Trophoblast cell (in vitro differentiated cells and primary cell): ENCODE measurements at regions not wholly inside any gene's neighbourhood (a gene's known extent, or its start where the extent isn't known, plus 50 kb on each side); places are given as distances from the start of the nearest gene placed in this dataset.

Source experiments
- DNase-seq, 2 donors: peaks; one replicate each; pipeline ENCODE4 v3.0.0-alpha.2; 2016
- H2AFZ ChIP-seq: 2 replicates; pipeline ENCODE4 v1.6.1; 2013; ENCODE audit warnings: low read length, moderate library complexity, mild to moderate bottlenecking; ENCODE audit not compliant: insufficient read depth, poor library complexity
- H2AK5ac ChIP-seq: 2 replicates; pipeline ENCODE4 v1.6.1; 2013; ENCODE audit warnings: mild to moderate bottlenecking, low read length
- H2BK120ac ChIP-seq: 2 replicates; pipeline ENCODE4 v1.6.1; 2013; ENCODE audit warnings: low read length, mild to moderate bottlenecking, moderate library complexity; ENCODE audit not compliant: insufficient read depth, poor library complexity
- H2BK12ac ChIP-seq: 2 replicates; pipeline ENCODE4 v1.6.1; 2013; ENCODE audit warnings: mild to moderate bottlenecking, low read length, moderate library complexity
- H2BK5ac ChIP-seq: 2 replicates; pipeline ENCODE4 v1.6.1; 2013; ENCODE audit warnings: low read length, low read depth, moderate library complexity, mild to moderate bottlenecking; ENCODE audit not compliant: poor library complexity
- H3K14ac ChIP-seq: 2 replicates; pipeline ENCODE4 v1.6.1; 2013; ENCODE audit warnings: mild to moderate bottlenecking, low read length
- H3K18ac ChIP-seq: 2 replicates; pipeline ENCODE4 v1.6.1; 2013; ENCODE audit warnings: mild to moderate bottlenecking, low read length
- H3K23ac ChIP-seq: 2 replicates; pipeline ENCODE4 v1.6.1; 2013; ENCODE audit warnings: low read length
- H3K27ac ChIP-seq: 2 replicates; pipeline ENCODE4 v1.5.1; 2013; ENCODE audit warnings: low read depth, mild to moderate bottlenecking, inconsistent platforms, low read length, moderate library complexity
- H3K27me3 ChIP-seq: 2 replicates; pipeline ENCODE4 v1.6.1; 2013; ENCODE audit warnings: inconsistent platforms, mild to moderate bottlenecking, low read length, moderate library complexity; ENCODE audit not compliant: insufficient read depth
- H3K36me3 ChIP-seq, 2 experiments: 1 replicate in 1 of 2; 2 replicates in 1 of 2; pipeline ENCODE4 v1.6.1; 2013; ENCODE audit warnings: low read length in 2 of 2, mild to moderate bottlenecking in 2 of 2, moderate library complexity in 1 of 2; ENCODE audit not compliant: insufficient read depth in 2 of 2, control insufficient read depth in 1 of 2
- H3K4ac ChIP-seq: 2 replicates; pipeline ENCODE4 v1.6.1; 2013; ENCODE audit warnings: low read depth, mild to moderate bottlenecking, low read length, moderate library complexity
- H3K4me1 ChIP-seq, 2 experiments: 1 replicate in 1 of 2; 2 replicates in 1 of 2; pipeline ENCODE4 v1.6.1; 2013; ENCODE audit warnings: low read length in 2 of 2, mild to moderate bottlenecking in 2 of 2, moderate library complexity in 1 of 2; ENCODE audit not compliant: insufficient read depth in 2 of 2, control insufficient read depth in 1 of 2
- H3K4me2 ChIP-seq: 2 replicates; pipeline ENCODE4 v1.6.1; 2013; ENCODE audit warnings: inconsistent platforms, mild to moderate bottlenecking, low read length, moderate library complexity
- H3K4me3 ChIP-seq: 2 replicates; pipeline ENCODE4 v1.5.1; 2013; ENCODE audit warnings: mild to moderate bottlenecking, low read depth, low read length, inconsistent platforms
- H3K79me1 ChIP-seq: one replicate; pipeline ENCODE4 v1.6.1; 2013; ENCODE audit warnings: low read length
- H3K79me2 ChIP-seq: 2 replicates; pipeline ENCODE4 v1.6.1; 2013; ENCODE audit warnings: low read length, mild to moderate bottlenecking; ENCODE audit not compliant: control insufficient read depth, insufficient read depth, poor library complexity
- H3K9ac ChIP-seq: 2 replicates; pipeline ENCODE4 v1.6.1; 2013; ENCODE audit warnings: mild to moderate bottlenecking, low read length
- H3K9me3 ChIP-seq: 2 replicates; pipeline ENCODE4 v1.6.1; 2013; ENCODE audit warnings: low read depth, mild to moderate bottlenecking, control low read depth, inconsistent platforms, low read length; ENCODE audit not compliant: insufficient read depth
- H4K12ac ChIP-seq: 2 replicates; pipeline ENCODE4 v1.6.1; 2013; ENCODE audit warnings: low read depth, mild to moderate bottlenecking, low read length, moderate library complexity
- H4K8ac ChIP-seq: 2 replicates; pipeline ENCODE4 v1.6.1; 2013; ENCODE audit warnings: low read depth, mild to moderate bottlenecking, low read length, moderate library complexity
- H4K91ac ChIP-seq: one replicate; pipeline ENCODE4 v1.6.1; 2013; ENCODE audit warnings: low read depth, mild to moderate bottlenecking, low read length, moderate library complexity
- WGBS: extraction: QIAGEN DNeasy Blood & Tissue Kit; methylation state at CpG from one replicate; pipeline ENCODE4 v1.1.7; 2013; ENCODE audit warnings: missing lambda C conversion rate; ENCODE audit not compliant: insufficient read length, insufficient coverage; ENCODE audit errors: extremely low coverage; 5-methylcytosine and 5-hydroxymethylcytosine counted together

DNA sequence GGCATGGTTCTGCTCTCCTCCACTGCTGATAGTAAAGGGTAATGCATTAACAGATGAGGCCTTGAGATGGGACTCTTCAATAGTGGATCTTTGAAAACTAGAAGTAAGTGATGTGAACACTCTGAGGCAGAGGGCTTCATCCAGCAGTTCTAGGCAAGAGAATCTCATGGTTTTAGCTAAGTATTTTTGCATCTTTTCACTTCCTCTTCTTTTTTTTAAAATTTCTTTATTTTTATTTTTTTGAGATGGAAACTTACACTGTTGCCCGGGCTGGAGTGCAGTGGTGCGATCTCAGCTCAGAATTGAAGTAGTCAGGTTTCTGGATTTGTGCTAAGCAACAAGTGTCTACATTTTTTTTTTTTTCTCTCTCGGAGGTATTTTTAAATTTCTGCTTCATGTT, 101.9 kb downstream of the MTRR start:
- Histone ChIP-seq H4K8ac (no peak overlapping the region), H2BK120ac (no peak overlapping the region), H2BK12ac (no peak overlapping the region), H3K14ac (no peak overlapping the region), H2AFZ (no peak overlapping the region), H3K79me1 (no peaks in the 10 kb centered on the region), H3K36me3 (no peaks in the 10 kb centered on the region), H3K27ac (no peak overlapping the region), H3K18ac (no peak overlapping the region), H2BK5ac (no peak overlapping the region), H3K4me1 (no peaks in the 10 kb centered on the region), H3K9me3 (no peaks in the 10 kb centered on the region), H3K4me2 (no peak overlapping the region), H3K27me3 (no peaks in the 10 kb centered on the region), H4K91ac (no peak overlapping the region), H3K4me3 (no peak overlapping the region), H3K79me2 (no peaks in the 10 kb centered on the region), H4K12ac (no peak overlapping the region), H2AK5ac (no peak overlapping the region), H3K9ac (no peak overlapping the region), H3K23ac (no peak overlapping the region), H3K4ac (no peak overlapping the region)
- WGBS = no CpG with 5 or more reads among the region's 3 CpGs
- no peak for DNase-seq

DNA sequence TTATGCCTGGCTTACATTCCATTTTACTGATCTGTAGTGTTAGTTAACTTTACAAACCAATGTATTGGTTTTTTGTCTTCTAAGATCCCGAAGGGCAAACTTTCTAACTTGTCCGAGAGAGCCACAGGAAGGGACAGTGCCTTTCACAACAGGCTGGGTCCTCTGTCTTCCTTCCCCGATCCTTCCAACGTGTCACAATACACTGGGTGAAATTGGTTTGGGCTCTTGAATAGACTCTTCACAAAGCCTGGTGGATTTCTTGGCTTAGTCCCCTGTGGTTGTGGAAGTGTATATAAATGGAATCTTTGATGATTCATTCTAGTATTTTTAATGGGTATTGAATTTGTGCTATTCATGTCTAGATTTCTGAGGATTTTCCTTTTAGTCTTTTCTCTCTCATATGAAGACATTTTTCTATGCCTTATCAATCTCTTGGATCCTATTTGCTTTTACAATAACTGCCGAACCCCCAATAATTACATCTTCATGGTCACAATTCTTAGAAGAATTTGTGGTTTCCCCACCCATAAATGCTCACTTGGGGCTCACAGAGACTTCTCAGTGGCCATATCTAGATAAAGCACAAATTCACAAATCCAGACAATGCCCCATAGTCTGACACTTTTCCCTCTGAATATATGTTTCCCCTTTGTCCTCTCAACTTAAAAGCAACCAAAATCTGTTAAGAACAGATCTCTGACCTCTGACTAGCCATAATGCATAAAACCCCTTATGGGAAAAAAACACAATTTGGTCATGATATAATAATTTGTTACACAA, 107.7 kb downstream of the MTRR start:
- no peak for DNase-seq
- no peaks in the 10 kb centered on the region for H3K36me3 ChIP-seq
- no peak overlapping the region for H3K27ac ChIP-seq
- no peak overlapping the region for H3K4me2 ChIP-seq
- no peak overlapping the region for H3K23ac ChIP-seq
- H3K9ac ChIP-seq = no peak overlapping the region
- H2BK12ac ChIP-seq = no peak overlapping the region
- H4K91ac ChIP-seq = no peak overlapping the region
- no peaks in the 10 kb centered on the region for H3K79me1 ChIP-seq
- no peaks in the 10 kb centered on the region for H3K27me3 ChIP-seq
- H3K79me2 ChIP-seq = no peaks in the 10 kb centered on the region
- no peak overlapping the region for H2BK5ac ChIP-seq
- H3K4me1 ChIP-seq = no peaks in the 10 kb centered on the region
- no peak overlapping the region for H2BK120ac ChIP-seq
- H3K9me3 ChIP-seq = no peaks in the 10 kb centered on the region
- H2AFZ ChIP-seq = no peak overlapping the region
- no peak overlapping the region for H4K8ac ChIP-seq
- H2AK5ac ChIP-seq = no peak overlapping the region
- H3K4ac ChIP-seq = no peak overlapping the region
- no peak overlapping the region for H4K12ac ChIP-seq
- H3K18ac ChIP-seq = no peak overlapping the region
- no peak overlapping the region for H3K14ac ChIP-seq
- no CpG with 5 or more reads among the region's 5 CpGs for WGBS
- H3K4me3 ChIP-seq = no peak overlapping the region

DNA sequence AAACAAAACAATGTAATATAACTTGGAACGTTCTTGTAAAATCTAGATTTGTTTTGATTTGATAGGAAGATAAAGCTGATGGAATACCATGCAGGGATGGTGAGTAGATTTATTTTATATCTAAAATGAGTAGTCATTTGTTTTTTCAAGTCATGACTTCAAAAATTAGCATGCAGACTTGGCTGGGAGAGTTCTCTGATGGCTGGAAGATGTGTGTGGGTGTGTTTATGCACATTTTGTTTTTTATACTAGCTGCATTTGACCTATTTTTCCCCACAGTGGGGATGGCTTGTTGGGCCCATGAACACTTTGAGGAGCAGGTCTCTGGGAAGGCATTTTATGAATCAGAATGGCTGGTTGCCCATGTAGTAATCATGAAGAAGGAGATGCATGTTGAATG, 109.2 kb downstream of the MTRR start:
- no CpG with 5 or more reads among the region's 1 CpG for WGBS
- Histone ChIP-seq H4K12ac (no peak overlapping the region), H3K36me3 (no peaks in the 10 kb centered on the region)

GRCh38 chr5:7978991-7979390, 110.0 kb downstream of the MTRR start:
- Histone ChIP-seq H3K36me3 (no peaks in the 10 kb centered on the region), H3K79me2 (no peaks in the 10 kb centered on the region), H3K4me3 (no peak overlapping the region), H2AFZ (no peak overlapping the region), H3K14ac (no peak overlapping the region), H3K27ac (no peak overlapping the region), H2AK5ac (no peak overlapping the region), H3K79me1 (no peaks in the 10 kb centered on the region), H3K4me2 (no peak overlapping the region), H2BK120ac (no peak overlapping the region), H3K18ac (no peak overlapping the region), H4K91ac (no peak overlapping the region), H3K27me3 (no peaks in the 10 kb centered on the region), H4K12ac (no peak overlapping the region), H3K9ac (no peak overlapping the region), H2BK5ac (no peak overlapping the region), H4K8ac (no peak overlapping the region), H3K23ac (no peak overlapping the region), H3K4ac (no peak overlapping the region), H3K9me3 (no peaks in the 10 kb centered on the region), H3K4me1 (no peaks in the 10 kb centered on the region), H2BK12ac (no peak overlapping the region)
- WGBS = no CpG with 5 or more reads among the region's 2 CpGs
- DNase-seq = no peak

More for the DNA sequence above, 109.2 kb downstream of the MTRR start:
- H3K9ac ChIP-seq = no peak overlapping the region
- no peaks in the 10 kb centered on the region for H3K4me1 ChIP-seq
- no peaks in the 10 kb centered on the region for H3K9me3 ChIP-seq
- H4K91ac ChIP-seq = no peak overlapping the region
- H3K4me2 ChIP-seq = no peak overlapping the region
- no peak overlapping the region for H3K18ac ChIP-seq
- no peak overlapping the region for H3K27ac ChIP-seq
- no peak overlapping the region for H3K14ac ChIP-seq
- no peak for DNase-seq
- H2AFZ ChIP-seq = no peak overlapping the region
- H3K79me1 ChIP-seq = no peaks in the 10 kb centered on the region
- no peaks in the 10 kb centered on the region for H3K79me2 ChIP-seq
- H3K4me3 ChIP-seq = no peak overlapping the region
- H2BK12ac ChIP-seq = no peak overlapping the region
- H3K27me3 ChIP-seq = no peaks in the 10 kb centered on the region
- no peak overlapping the region for H2BK120ac ChIP-seq
- H2BK5ac ChIP-seq = no peak overlapping the region
- no peak overlapping the region for H4K8ac ChIP-seq
- no peak overlapping the region for H3K23ac ChIP-seq
- H3K4ac ChIP-seq = no peak overlapping the region
- H2AK5ac ChIP-seq = no peak overlapping the region
